Endodermal cell (in vitro differentiated cells): ENCODE measurements at regions not wholly inside any gene's neighbourhood (a gene's known extent, or its start where the extent isn't known, plus 50 kb on each side); places are given as distances from the start of the nearest gene placed in this dataset.

ENCODE experiments used
- DNase-seq: peaks from one replicate; pipeline ENCODE4 v3.0.0-alpha.2; 2017
- H3K27ac ChIP-seq: 2 replicates; pipeline ENCODE4 v1.5.1; 2013; ENCODE audit warnings: mild to moderate bottlenecking, low read depth, low read length, moderate library complexity
- H3K27me3 ChIP-seq: 2 replicates; pipeline ENCODE4 v1.6.1; 2013; ENCODE audit warnings: mild to moderate bottlenecking, low read length, moderate library complexity; ENCODE audit not compliant: insufficient read depth, control insufficient read depth, poor library complexity, severe bottlenecking
- H3K36me3 ChIP-seq: 2 replicates; pipeline ENCODE4 v1.7.0; 2013; ENCODE audit warnings: mild to moderate bottlenecking, low read length, moderate library complexity; ENCODE audit not compliant: control insufficient read depth, insufficient read depth
- H3K4me1 ChIP-seq: one replicate; pipeline ENCODE4 v1.7.0; 2013; ENCODE audit warnings: low read length; ENCODE audit not compliant: control insufficient read depth, insufficient read depth
- H3K4me3 ChIP-seq: 2 replicates; pipeline ENCODE4 v1.5.1; 2013; ENCODE audit warnings: mild to moderate bottlenecking, low read length, moderate library complexity
- H3K9ac ChIP-seq: 2 replicates; pipeline ENCODE4 v1.6.1; 2013; ENCODE audit warnings: mild to moderate bottlenecking, low read length, moderate library complexity; ENCODE audit not compliant: poor library complexity, severe bottlenecking; ENCODE audit errors: extremely low read depth
- H3K9me3 ChIP-seq: 2 replicates; pipeline ENCODE4 v1.6.1; 2013; ENCODE audit warnings: mild to moderate bottlenecking, low read length, moderate library complexity; ENCODE audit not compliant: control insufficient read depth
- H3K27ac Mint-ChIP-seq: 2 replicates; pipeline ENCODE4 v1.8.0; 2020; ENCODE audit warnings: mixed read lengths
- H3K27me3 Mint-ChIP-seq: 2 replicates; pipeline ENCODE4 v1.8.0; 2021; ENCODE audit warnings: mild to moderate bottlenecking, mixed read lengths; ENCODE audit not compliant: insufficient read depth
- H3K36me3 Mint-ChIP-seq: 2 replicates; pipeline ENCODE4 v1.8.0; 2020; ENCODE audit warnings: low read depth, mixed read lengths
- H3K4me1 Mint-ChIP-seq: 2 replicates; pipeline ENCODE4 v1.8.0; 2020; ENCODE audit warnings: mixed read lengths
- H3K4me3 Mint-ChIP-seq: 2 replicates; pipeline ENCODE4 v1.8.0; 2020; ENCODE audit warnings: mild to moderate bottlenecking, moderate library complexity, mixed read lengths
- H3K9me3 Mint-ChIP-seq: 2 replicates; pipeline ENCODE4 v1.8.0; 2020; ENCODE audit warnings: mild to moderate bottlenecking, mixed read lengths
- CTCF ChIP-seq: fragments of 200-600 bp; sonication (generic); conservative IDR thresholded peaks from 2 replicates; pipeline ENCODE4 v1.5.0; 2021; ENCODE audit warnings: antibody characterized with exemption, mild to moderate bottlenecking
- WGBS, 2 experiments: methylation state at CpG; one replicate each; pipeline versions ENCODE4 v1.1.5 to v1.1.7; 2013; ENCODE audit warnings: missing lambda C conversion rate in 2 of 2, mixed read lengths in 1 of 2; ENCODE audit not compliant: insufficient coverage in 1 of 2, insufficient read length in 1 of 2; 5-methylcytosine and 5-hydroxymethylcytosine counted together

DNA sequence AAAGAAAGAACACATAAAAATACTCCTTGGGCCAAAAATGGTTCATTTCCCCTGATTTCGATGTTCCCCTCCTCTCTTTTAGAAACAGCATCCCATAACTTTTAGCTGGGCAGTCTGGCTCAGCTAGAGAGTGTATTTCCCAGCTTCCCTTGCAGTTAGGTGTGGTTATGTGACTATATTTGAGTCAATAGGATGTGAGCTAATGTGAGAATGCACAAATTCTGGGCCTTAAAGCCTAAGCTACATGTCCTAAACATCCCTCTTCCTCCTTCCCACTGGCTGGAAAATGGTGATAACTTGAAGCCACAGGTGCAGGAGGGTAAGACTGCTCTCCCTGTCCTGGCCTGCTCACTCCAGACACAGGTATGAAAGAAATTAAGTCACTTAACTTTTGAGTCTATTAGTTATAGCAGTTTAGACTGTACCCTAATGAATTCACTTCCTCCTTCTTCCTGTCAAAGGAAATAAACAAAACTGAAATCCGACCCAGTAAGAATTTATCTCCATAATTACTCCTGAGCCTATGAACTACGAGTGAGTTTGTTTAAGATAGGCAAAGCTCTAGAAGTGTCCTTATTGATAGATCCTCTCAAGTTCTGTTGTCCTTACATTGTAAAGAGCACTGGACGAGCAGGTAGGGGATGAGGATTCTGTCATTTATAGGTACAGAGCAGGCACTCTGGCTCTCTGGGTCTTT lies 177.6 kb downstream of the MTX2 start:
- H3K27me3 Mint-ChIP-seq = peaks cover 5% of the 10 kb centered on the region
- H3K27ac Mint-ChIP-seq = no peak overlapping the region
- H3K4me1 Mint-ChIP-seq = peaks cover 23% of the 10 kb centered on the region
- no peak for TF ChIP-seq CTCF
- Histone ChIP-seq H3K4me3 (no peak overlapping the region), H3K9ac (no peak overlapping the region), H3K9me3 (no peaks in the 10 kb centered on the region), H3K27ac (no peak overlapping the region), H3K27me3 (no peaks in the 10 kb centered on the region), H3K36me3 (no peaks in the 10 kb centered on the region), H3K4me1 (no peaks in the 10 kb centered on the region)
- no peaks in the 10 kb centered on the region for H3K36me3 Mint-ChIP-seq
- WGBS, 2 experiments = 83% methylated on average over 4 of the region's 4 CpGs; no CpG with 5 or more reads in 1 of the 2 experiments
- no peak overlapping the region for H3K4me3 Mint-ChIP-seq
- H3K9me3 Mint-ChIP-seq = no peaks in the 10 kb centered on the region
- DNase-seq = no peak

DNA sequence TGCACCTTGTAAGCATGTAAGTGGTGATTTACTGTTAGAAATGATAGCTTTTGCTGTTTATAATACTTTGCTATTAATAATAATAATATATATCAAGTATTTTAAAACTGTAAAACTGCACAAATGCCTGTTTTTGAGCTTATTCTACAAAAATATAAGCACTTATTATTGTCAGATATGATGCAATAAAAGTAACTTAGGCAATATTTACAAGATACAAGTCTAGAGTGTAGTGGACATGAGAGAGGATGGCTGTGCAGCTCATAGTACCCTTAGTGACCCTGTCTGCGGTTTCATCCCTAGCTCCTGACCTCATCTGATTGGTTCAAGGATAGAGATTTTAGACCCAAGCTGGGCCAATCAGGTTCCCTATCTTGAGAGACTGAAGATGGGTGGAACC lies 178.4 kb downstream of the MTX2 start:
- H3K9ac ChIP-seq = no peak overlapping the region
- no peak overlapping the region for H3K4me3 ChIP-seq
- H3K36me3 Mint-ChIP-seq = no peaks in the 10 kb centered on the region
- no peaks in the 10 kb centered on the region for H3K9me3 Mint-ChIP-seq
- no peak overlapping the region for H3K27ac Mint-ChIP-seq
- no peak overlapping the region for H3K4me3 Mint-ChIP-seq
- peaks cover 23% of the 10 kb centered on the region for H3K4me1 Mint-ChIP-seq
- H3K36me3 ChIP-seq = no peaks in the 10 kb centered on the region
- H3K9me3 ChIP-seq = no peaks in the 10 kb centered on the region
- WGBS, 2 experiments = 94 to 100% methylated on average over 1 of the region's 1 CpG
- DNase-seq = no peak
- TF ChIP-seq CTCF = no peak
- no peak overlapping the region for H3K27ac ChIP-seq
- H3K27me3 ChIP-seq = no peaks in the 10 kb centered on the region
- peaks cover 5% of the 10 kb centered on the region for H3K27me3 Mint-ChIP-seq
- no peaks in the 10 kb centered on the region for H3K4me1 ChIP-seq

DNA sequence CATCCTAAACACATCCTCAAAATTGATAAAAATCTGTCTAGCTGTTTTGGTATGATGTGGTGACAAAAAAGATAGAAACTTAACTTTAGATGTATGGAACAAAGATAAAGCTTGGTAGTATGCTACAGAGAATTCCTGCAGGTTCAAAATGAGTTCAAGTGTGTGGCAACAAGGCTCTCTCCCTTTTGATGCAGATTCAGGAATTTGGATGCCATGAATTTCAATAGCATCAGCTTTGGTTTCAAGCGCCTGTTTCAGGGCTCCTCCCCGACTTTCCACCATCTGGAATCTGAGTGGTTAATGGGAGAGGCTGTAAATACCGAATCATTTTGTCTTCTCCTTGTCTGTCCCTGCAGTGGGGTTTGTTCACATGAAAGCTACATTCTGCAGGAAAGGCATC lies 180.6 kb downstream of the MTX2 start:
- Mint-ChIP-seq H3K36me3 (no peaks in the 10 kb centered on the region), H3K4me3 (no peak overlapping the region), H3K9me3 (no peaks in the 10 kb centered on the region), H3K4me1 (peaks cover 23% of the 10 kb centered on the region), H3K27me3 (peaks cover 12% of the 10 kb centered on the region), H3K27ac (peak overlapping the region; percentile 56)
- H3K9ac ChIP-seq = no peak overlapping the region
- H3K36me3 ChIP-seq = no peaks in the 10 kb centered on the region
- H3K4me1 ChIP-seq = no peaks in the 10 kb centered on the region
- H3K4me3 ChIP-seq = no peak overlapping the region
- no peaks in the 10 kb centered on the region for H3K9me3 ChIP-seq
- H3K27me3 ChIP-seq = no peaks in the 10 kb centered on the region
- TF ChIP-seq CTCF = no peak
- WGBS, 2 experiments = 17 to 47% methylated on average over 1 to 3 of the region's 3 CpGs
- H3K27ac ChIP-seq = no peak overlapping the region
- peak; percentile 88 for DNase-seq
